Epithelial cell of esophagus (primary cell): ENCODE measurements at regions not wholly inside any gene's neighbourhood (a gene's known extent, or its start where the extent isn't known, plus 50 kb on each side); places are given as distances from the start of the nearest gene placed in this dataset.

Experiments used
- DNase-seq: peaks from one replicate; pipeline ENCODE4 v3.0.0; 2010; ENCODE audit warnings: low read depth
- H3K4me3 ChIP-seq: 2 replicates; pipeline ENCODE4 v1.5.1; 2011; ENCODE audit warnings: mild to moderate bottlenecking, low read length, control low read depth
- TF ChIP-seq, protein P1 (sequence below): IDR thresholded peaks from 2 replicates; pipeline ENCODE4 v1.5.1; 2011; ENCODE audit warnings: low read depth, mild to moderate bottlenecking, low read length, control low read depth, inconsistent platforms; ENCODE audit not compliant: insufficient read depth; ENCODE audit errors: missing control alignments

DNA sequence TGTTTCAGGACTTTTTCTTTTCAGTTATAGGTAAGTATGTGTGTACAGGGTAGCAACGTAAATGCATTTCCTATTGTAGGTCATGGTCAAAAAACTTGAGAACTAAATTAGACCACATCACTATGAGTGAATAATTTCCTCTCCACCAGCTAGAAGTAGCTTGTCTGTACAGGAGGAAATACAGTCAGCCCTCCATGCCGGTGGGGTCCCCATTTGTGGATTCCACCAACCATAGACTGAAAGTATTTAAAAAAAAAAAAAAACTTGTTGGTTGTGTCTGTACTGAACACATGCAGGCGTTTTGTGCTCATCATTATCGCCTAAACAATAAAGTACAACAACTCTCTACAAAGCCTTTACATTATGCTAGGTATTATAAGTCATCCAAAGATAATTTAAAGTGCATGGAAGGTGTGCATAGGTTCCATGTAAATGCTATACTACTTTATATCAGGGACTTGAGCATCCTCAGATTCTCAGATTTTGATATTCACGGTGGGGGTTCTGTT, 94.2 kb upstream of the NDUFV2 start:
- TF ChIP-seq, protein P1, sequence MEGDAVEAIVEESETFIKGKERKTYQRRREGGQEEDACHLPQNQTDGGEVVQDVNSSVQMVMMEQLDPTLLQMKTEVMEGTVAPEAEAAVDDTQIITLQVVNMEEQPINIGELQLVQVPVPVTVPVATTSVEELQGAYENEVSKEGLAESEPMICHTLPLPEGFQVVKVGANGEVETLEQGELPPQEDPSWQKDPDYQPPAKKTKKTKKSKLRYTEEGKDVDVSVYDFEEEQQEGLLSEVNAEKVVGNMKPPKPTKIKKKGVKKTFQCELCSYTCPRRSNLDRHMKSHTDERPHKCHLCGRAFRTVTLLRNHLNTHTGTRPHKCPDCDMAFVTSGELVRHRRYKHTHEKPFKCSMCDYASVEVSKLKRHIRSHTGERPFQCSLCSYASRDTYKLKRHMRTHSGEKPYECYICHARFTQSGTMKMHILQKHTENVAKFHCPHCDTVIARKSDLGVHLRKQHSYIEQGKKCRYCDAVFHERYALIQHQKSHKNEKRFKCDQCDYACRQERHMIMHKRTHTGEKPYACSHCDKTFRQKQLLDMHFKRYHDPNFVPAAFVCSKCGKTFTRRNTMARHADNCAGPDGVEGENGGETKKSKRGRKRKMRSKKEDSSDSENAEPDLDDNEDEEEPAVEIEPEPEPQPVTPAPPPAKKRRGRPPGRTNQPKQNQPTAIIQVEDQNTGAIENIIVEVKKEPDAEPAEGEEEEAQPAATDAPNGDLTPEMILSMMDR = no peak

DNA sequence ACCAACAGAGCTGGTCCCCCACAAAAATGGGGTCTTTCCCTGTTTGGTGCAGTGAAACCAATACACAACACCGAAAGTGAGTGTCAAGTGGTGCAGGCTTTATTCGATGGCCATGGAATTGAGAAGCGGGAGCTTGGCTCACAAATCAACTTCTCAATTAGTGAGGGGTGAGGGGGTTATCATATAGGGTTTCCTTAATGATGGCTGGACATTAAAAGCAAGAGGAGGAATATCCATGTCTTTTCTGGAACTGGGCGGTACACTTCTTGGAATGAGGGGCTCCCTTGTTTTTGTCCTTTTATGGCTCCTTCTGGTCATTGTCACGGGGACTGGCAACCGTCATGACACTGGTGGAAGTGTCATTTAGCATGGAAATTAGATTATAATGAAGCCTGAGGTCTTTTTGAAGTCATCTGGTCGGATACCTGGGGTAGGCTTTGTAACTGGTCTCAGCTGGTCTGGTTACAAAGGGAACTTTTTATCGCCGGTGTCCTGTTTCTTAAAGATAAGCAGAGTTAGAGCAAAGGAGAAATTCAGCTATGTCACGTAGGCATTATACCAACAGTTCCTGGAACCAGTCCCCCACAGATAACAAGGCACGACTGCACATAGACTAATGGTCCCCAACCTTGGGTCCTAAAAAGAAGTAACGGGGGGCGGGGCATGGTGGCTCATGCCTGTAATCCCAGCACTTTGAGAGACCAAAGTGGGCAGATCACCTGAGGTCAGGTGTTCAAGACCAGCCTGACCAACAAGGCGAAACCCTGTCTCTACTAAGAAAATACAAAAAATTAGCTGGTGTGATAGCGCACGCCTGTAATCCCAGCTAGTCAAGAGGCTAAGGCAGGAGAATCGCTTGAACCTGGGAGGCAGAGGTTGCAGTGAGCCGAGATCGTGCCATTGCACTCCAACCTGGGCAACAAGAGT, 93.5 kb upstream of the NDUFV2 start:
- H3K4me3 ChIP-seq = no peak overlapping the region
- DNase-seq = no peak
- TF ChIP-seq, protein P1 = no peak

More for the DNA sequence above, 94.2 kb upstream of the NDUFV2 start:
- H3K4me3 ChIP-seq = no peak overlapping the region
- no peak for DNase-seq

DNA sequence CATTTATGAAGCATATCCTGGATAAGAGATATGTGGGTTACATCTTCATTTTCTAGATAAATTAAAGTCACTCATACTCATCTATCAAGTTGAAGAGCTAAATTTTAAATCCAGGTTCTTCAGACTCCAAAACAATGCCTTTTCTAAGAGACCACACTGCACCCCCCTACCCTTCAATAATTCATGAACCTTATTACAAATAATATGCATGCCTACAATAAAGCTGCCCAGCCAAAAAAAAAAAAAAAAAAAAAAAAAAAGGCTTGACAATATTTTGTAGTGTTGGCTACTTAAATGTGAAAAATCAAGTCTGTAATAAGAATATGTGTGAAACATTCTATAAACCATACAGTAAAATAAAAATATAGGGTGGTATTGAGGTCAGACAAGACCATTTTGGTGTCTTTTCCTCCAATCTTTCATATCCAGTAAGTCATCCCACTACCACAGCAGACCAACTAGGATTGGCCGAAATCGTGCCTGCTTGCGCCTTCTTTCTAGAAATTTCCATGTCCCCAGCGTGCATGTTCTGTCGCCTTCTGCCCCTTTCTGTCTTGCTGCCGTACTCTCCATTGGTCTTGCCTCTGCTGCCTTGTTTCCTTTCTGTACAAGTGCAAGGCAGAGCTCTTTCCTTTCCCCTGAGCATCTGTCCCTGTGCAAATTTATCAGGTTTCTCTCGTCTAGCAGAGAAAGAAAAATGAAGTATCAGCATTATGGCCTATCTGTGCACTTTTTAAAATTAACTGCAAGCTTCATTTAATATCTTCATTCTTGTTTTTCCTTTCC, 92.6 kb upstream of the NDUFV2 start:
- no peak overlapping the region for H3K4me3 ChIP-seq
- DNase-seq = no peak
- TF ChIP-seq, protein P1 = no peak

DNA sequence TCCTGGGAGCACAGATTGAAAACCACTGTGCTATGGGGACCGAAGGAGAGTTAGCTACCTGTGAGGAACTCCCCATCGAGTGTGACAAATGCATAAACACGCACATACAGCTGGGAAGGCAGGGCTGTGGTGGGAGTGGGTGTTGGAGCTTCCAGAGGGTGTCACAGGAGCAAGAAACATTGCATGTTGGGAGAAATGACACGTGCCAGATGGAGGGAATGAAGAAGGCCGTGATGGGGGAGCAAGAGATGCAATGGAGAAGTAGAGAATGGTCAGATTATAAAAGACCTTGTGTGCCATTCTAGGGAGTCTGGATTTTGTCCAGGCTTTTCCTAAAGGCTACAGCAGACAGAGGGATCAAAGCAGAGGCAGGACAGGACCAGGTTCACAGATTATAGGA, 91.1 kb upstream of the NDUFV2 start:
- no peak for DNase-seq
- H3K4me3 ChIP-seq = no peak overlapping the region
- TF ChIP-seq, protein P1 = no peak

DNA sequence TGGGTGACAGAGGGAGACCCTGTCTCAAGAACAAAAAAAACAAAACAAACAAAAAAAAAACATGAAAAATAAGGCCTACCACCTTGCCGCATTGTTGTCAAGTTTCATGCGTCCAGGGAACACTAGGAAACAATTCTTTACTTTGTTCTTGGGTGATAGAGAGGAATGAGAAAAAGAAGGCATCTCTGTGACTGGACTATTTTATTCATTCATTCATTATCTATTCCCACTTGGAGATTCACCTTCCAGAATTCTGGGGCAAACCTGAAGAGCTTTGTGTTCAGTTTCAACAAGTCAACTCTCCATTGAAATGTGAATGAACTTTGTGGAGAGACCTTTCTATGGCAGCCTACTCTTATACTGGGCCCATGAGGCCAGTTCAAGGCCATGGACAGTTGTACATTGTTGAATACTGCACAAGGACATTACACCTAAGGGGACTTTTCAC, 88.5 kb upstream of the NDUFV2 start:
- TF ChIP-seq, protein P1 = no peak

DNA sequence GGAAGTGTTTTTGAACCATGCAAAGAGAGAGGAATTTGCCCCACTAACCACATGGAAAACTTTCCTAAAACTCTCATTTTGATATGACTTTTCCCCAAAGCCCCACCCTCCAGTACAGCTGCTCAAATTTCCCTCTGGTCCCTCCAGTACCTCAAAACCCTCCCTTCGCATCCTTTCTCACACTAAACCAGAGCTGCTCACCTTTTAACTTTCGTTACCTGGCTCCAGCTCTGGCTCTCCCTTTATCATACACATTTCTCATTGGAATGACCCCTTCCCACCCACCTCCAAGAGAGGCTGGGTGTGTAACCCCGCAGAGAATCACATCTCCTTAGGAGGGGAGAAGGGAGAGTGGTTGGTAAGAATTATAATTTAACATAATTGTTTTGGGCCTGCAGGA, 86.8 kb upstream of the NDUFV2 start:
- DNase-seq = no peak
- TF ChIP-seq, protein P1 = no peak
- no peak overlapping the region for H3K4me3 ChIP-seq

More for the DNA sequence above, 88.5 kb upstream of the NDUFV2 start:
- DNase-seq = no peak
- H3K4me3 ChIP-seq = no peak overlapping the region
